GM12891 (cell line): ENCODE measurements at regions not wholly inside any gene's neighbourhood (a gene's known extent, or its start where the extent isn't known, plus 50 kb on each side); places are given as distances from the start of the nearest gene placed in this dataset.

Source experiments
- DNase-seq: peaks from one replicate; pipeline ENCODE4 v3.0.0; 2011; ENCODE audit warnings: low spot score; ENCODE audit not compliant: insufficient read length
- FAIRE-seq: peaks from 2 replicates; lab custom pipeline; 2011; peaks lifted over from hg19 to GRCh38; lab: Jason Lieb, UNC
- PAX5 ChIP-seq: IDR thresholded peaks from 2 replicates; pipeline ENCODE4 v1.6.1; 2011; ENCODE audit warnings: low read length, moderate library complexity, mild to moderate bottlenecking; ENCODE audit not compliant: insufficient read depth, severe bottlenecking
- POLR2A ChIP-seq: IDR thresholded peaks from 2 replicates; pipeline ENCODE4 v1.6.1; 2011; ENCODE audit warnings: low read depth, low read length, control low read depth
- POLR2AphosphoS5 ChIP-seq: IDR thresholded peaks from 2 replicates; pipeline ENCODE4 v1.6.1; 2011; ENCODE audit warnings: low read depth, low read length, control low read depth
- POU2F2 ChIP-seq: IDR thresholded peaks from 2 replicates; pipeline ENCODE4 v1.6.1; 2011; ENCODE audit warnings: low read depth, mild to moderate bottlenecking, control low read depth, low read length, moderate library complexity
- SPI1 ChIP-seq: IDR thresholded peaks from 2 replicates; pipeline ENCODE4 v1.6.1; 2011; ENCODE audit warnings: low read depth, low read length, control low read depth
- TAF1 ChIP-seq: IDR thresholded peaks from 2 replicates; pipeline ENCODE4 v1.6.1; 2011; ENCODE audit warnings: low read depth, low read length, control low read depth

- no peak for TF ChIP-seq POLR2AphosphoS5
- TF ChIP-seq POU2F2, result no peak
- no peak for TF ChIP-seq SPI1
- TF ChIP-seq POLR2A, result no peak
- DNase-seq, result no peak
- no peak for FAIRE-seq
These were observed 173.9 kb downstream of the CALCRL start for GRCh38 chr2:187274146-187274545.

- TF ChIP-seq TAF1 (no peak), SPI1 (no peak), POLR2AphosphoS5 (no peak), PAX5 (no peak), POU2F2 (no peak), POLR2A (no peak)
- FAIRE-seq, result no peak
These were observed 175.8 kb downstream of the CALCRL start for GRCh38 chr2:187272255-187272654.

GRCh38 chr2:187271825-187272224, 176.2 kb downstream of the CALCRL start:
- FAIRE-seq (no peak), DNase-seq (no peak)
- TF ChIP-seq POLR2A (no peak), POU2F2 (no peak)

More at GRCh38 chr2:187272255-187272654, 175.8 kb downstream of the CALCRL start:
- no peak for DNase-seq

- FAIRE-seq (no peak), DNase-seq (no peak)
- TF ChIP-seq POU2F2 (no peak), TAF1 (no peak), SPI1 (no peak), PAX5 (no peak), POLR2AphosphoS5 (no peak), POLR2A (no peak)
These were observed 181.4 kb downstream of the CALCRL start for GRCh38 chr2:187266645-187267044.

- FAIRE-seq, result no peak
- no peak for DNase-seq
These were observed 181.9 kb downstream of the CALCRL start for GRCh38 chr2:187266147-187266546.

GRCh38 chr2:187264612-187265011, 183.4 kb downstream of the CALCRL start:
- TF ChIP-seq TAF1 (no peak), POLR2A (no peak), SPI1 (no peak)
- FAIRE-seq (no peak), DNase-seq (no peak)

More at GRCh38 chr2:187266147-187266546, 181.9 kb downstream of the CALCRL start:
- no peak for TF ChIP-seq POLR2AphosphoS5
- TF ChIP-seq POU2F2, result no peak
- TF ChIP-seq TAF1, result no peak
- no peak for TF ChIP-seq POLR2A
- TF ChIP-seq SPI1, result no peak
- TF ChIP-seq PAX5, result no peak

GRCh38 chr2:187263675-187264560, 184.1 kb downstream of the CALCRL start:
- no peak for TF ChIP-seq TAF1
- no peak for TF ChIP-seq POLR2AphosphoS5
- TF ChIP-seq PAX5, result no peak
- no peak for TF ChIP-seq SPI1
- no peak for TF ChIP-seq POLR2A
- no peak for TF ChIP-seq POU2F2
- FAIRE-seq, result no peak

GRCh38 chr2:187261705-187262104, 186.3 kb downstream of the CALCRL start:
- no peak for FAIRE-seq
- DNase-seq, result no peak
- TF ChIP-seq POLR2A (no peak), POLR2AphosphoS5 (no peak), SPI1 (no peak), TAF1 (no peak), POU2F2 (no peak), PAX5 (no peak)

More at GRCh38 chr2:187263675-187264560, 184.1 kb downstream of the CALCRL start:
- no peak for DNase-seq

GRCh38 chr2:187252063-187252462, 196.0 kb downstream of the CALCRL start:
- FAIRE-seq (no peak), DNase-seq (no peak)
- TF ChIP-seq TAF1 (no peak), POLR2A (no peak), SPI1 (no peak), POLR2AphosphoS5 (no peak), POU2F2 (no peak), PAX5 (no peak)

GRCh38 chr2:187250137-187250536, 197.9 kb downstream of the CALCRL start:
- FAIRE-seq (no peak), DNase-seq (no peak)
- no peak for TF ChIP-seq POLR2AphosphoS5
- no peak for TF ChIP-seq POLR2A
- no peak for TF ChIP-seq PAX5
- no peak for TF ChIP-seq POU2F2
- no peak for TF ChIP-seq TAF1
- no peak for TF ChIP-seq SPI1
